ENCODE measurements at regions not wholly inside any gene's neighbourhood (a gene's known extent, or its start where the extent isn't known, plus 50 kb on each side); places are given as distances from the start of the nearest gene placed in this dataset.

DNA sequence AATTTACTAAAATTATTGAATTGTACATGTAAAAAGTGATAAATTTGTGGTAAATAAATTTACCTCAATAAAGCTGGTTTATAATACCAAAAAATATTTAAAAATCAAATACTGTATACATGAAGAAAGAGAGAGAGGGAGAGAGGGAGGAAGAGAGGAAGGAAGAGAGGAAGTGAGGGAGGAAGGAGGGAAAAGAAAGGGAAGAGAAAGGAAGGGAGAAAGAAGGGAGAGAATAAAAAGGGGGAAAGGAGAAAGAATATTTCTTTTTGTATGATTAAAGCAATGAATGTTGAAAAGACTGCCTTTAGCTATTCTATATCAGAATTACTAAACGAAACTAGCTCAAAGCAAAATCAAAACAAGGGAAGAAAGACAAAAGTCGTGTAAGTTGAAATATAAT lies 150.0 kb downstream of the LRIG2 start:
- TF ChIP-seq, protein P1, sequence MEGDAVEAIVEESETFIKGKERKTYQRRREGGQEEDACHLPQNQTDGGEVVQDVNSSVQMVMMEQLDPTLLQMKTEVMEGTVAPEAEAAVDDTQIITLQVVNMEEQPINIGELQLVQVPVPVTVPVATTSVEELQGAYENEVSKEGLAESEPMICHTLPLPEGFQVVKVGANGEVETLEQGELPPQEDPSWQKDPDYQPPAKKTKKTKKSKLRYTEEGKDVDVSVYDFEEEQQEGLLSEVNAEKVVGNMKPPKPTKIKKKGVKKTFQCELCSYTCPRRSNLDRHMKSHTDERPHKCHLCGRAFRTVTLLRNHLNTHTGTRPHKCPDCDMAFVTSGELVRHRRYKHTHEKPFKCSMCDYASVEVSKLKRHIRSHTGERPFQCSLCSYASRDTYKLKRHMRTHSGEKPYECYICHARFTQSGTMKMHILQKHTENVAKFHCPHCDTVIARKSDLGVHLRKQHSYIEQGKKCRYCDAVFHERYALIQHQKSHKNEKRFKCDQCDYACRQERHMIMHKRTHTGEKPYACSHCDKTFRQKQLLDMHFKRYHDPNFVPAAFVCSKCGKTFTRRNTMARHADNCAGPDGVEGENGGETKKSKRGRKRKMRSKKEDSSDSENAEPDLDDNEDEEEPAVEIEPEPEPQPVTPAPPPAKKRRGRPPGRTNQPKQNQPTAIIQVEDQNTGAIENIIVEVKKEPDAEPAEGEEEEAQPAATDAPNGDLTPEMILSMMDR (IDR thresholded peaks at IDR 0.05) = no peak
- no peak for TF ChIP-seq POLR2A (IDR thresholded peaks at IDR 0.05)

Measured in body of pancreas (tissue), 4 donors.